ENCODE measurements at regions not wholly inside any gene's neighbourhood (a gene's known extent, or its start where the extent isn't known, plus 50 kb on each side); places are given as distances from the start of the nearest gene placed in this dataset.
"Not testable (repeated sequence)": the region's sequence is repeated elsewhere in the genome, so short reads cannot be mapped to it uniquely, and the experiment has no call there.

GRCh38 chr7:9505516-9505915 lies 1072.1 kb downstream of the NXPH1 start:
- no peak for DNase-seq (ENCODE audit: low read depth)

- DNase-seq (ENCODE audit: low read depth), result no peak
Measured at GRCh38 chr7:9507290-9507689, 1073.9 kb downstream of the NXPH1 start.

GRCh38 chr7:9516662-9517061 lies 1083.3 kb downstream of the NXPH1 start:
- DNase-seq (ENCODE audit: low read depth), result no peak

- no peak for DNase-seq (ENCODE audit: low read depth)
Measured at GRCh38 chr7:9523579-9523978, 1090.2 kb downstream of the NXPH1 start.

- not testable (repeated sequence) for DNase-seq (ENCODE audit: low read depth)
Measured at GRCh38 chr7:9552431-9552830, 1119.0 kb downstream of the NXPH1 start.

- no peak for DNase-seq (ENCODE audit: low read depth)
Measured at GRCh38 chr7:9557853-9558252, 1124.4 kb downstream of the NXPH1 start.

- no peak for DNase-seq (ENCODE audit: low read depth)
Measured at GRCh38 chr7:9575716-9576115, 1142.3 kb downstream of the NXPH1 start.

- DNase-seq (ENCODE audit: low read depth), result no peak
Measured at GRCh38 chr7:9582824-9583223, 1149.4 kb downstream of the NXPH1 start.

- no peak for DNase-seq (ENCODE audit: low read depth)
Measured at GRCh38 chr7:9598411-9598810, 1165.0 kb downstream of the NXPH1 start.

- no peak for DNase-seq (ENCODE audit: low read depth)
Measured at GRCh38 chr7:9600974-9601373, 1167.6 kb downstream of the NXPH1 start.

- DNase-seq (ENCODE audit: low read depth), result no peak
Measured at GRCh38 chr7:9603291-9603690, 1169.9 kb downstream of the NXPH1 start.

- no peak for DNase-seq (ENCODE audit: low read depth)
Measured at GRCh38 chr7:9608560-9608959, 1175.2 kb downstream of the NXPH1 start.

- DNase-seq (ENCODE audit: low read depth), result not testable (repeated sequence)
Measured at GRCh38 chr7:9620899-9621298, 1187.5 kb downstream of the NXPH1 start.

GRCh38 chr7:9621306-9621902 lies 1188.0 kb downstream of the NXPH1 start:
- DNase-seq (ENCODE audit: low read depth), result not testable (repeated sequence)

- DNase-seq (ENCODE audit: low read depth), result no peak
Measured at GRCh38 chr7:9621927-9622326, 1188.5 kb downstream of the NXPH1 start.

- DNase-seq (ENCODE audit: low read depth), result no peak
Measured at GRCh38 chr7:9625953-9626352, 1192.5 kb downstream of the NXPH1 start.

GRCh38 chr7:9645756-9646155 lies 1212.3 kb downstream of the NXPH1 start:
- DNase-seq (ENCODE audit: low read depth), result no peak

- DNase-seq (ENCODE audit: low read depth), result no peak
Measured at GRCh38 chr7:9657257-9657656, 1223.8 kb downstream of the NXPH1 start.

- no peak for DNase-seq (ENCODE audit: low read depth)
Measured at GRCh38 chr7:9671979-9672917, 1238.8 kb downstream of the NXPH1 start.

- DNase-seq (ENCODE audit: low read depth), result no peak
Measured at GRCh38 chr7:9680713-9681112, 1247.3 kb downstream of the NXPH1 start.

- DNase-seq (ENCODE audit: low read depth), result no peak
Measured at GRCh38 chr7:9681284-9681683, 1247.9 kb downstream of the NXPH1 start.

GRCh38 chr7:9691286-9691685 lies 1257.9 kb downstream of the NXPH1 start:
- no peak for DNase-seq (ENCODE audit: low read depth)

- DNase-seq (ENCODE audit: low read depth), result no peak
Measured at GRCh38 chr7:9698375-9698774, 1265.0 kb downstream of the NXPH1 start.

- no peak for DNase-seq (ENCODE audit: low read depth)
Measured at GRCh38 chr7:9709216-9709615, 1264.5 kb upstream of the PHF14 start.
